Activated CD4-positive, alpha-beta T cell treated with anti-CD3 and anti-CD28 coated beads for 48 hours (primary cell): ENCODE measurements at regions not wholly inside any gene's neighbourhood (a gene's known extent, or its start where the extent isn't known, plus 50 kb on each side); places are given as distances from the start of the nearest gene placed in this dataset.

Experiments used
- DNase-seq: peaks from one replicate; pipeline ENCODE4 v3.0.0-alpha.2; 2020

- no peak for DNase-seq
Measured at GRCh38 chr20:48193627-48194425, 408.5 kb upstream of the SULF2 start.

DNA sequence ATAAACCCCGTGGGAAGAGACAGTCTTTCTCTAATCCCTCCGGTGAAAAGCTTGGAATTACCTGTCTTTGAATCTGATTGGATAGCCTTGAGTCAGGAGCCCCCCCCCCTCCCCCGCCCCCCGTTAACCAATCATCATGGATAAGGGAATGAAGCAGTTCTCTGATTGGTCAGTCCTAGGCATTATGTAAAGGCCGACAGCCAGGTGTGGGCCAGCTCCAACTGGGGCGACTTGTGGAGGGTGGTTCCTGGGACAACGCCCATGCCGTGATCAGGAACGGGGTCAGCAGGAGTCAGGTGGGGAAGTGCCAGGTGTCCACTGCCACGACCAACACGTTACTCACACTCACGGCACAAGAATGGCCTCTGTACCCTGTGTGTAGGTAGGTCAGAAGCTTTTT, 406.8 kb upstream of the SULF2 start:
- no peak for DNase-seq

DNA sequence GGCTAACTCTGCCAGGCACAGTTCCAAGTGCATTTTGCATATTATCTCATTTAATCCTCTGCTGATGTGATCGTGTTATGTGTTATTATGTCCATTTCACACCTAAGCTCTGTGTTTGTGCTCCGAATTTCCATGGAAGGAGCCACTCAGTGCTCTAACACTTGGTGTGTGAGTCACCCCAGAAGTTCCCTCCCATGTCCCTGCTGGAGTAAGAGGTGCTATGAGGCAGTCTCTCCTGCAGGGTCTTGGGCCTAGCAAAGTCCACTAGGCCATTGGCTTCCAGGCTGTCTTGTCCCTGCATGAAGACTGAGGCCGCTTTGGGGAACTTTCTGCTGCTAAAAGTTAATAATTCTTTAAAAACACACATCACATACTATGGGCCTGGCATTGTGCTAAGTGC, 405.9 kb upstream of the SULF2 start:
- DNase-seq = no peak

DNA sequence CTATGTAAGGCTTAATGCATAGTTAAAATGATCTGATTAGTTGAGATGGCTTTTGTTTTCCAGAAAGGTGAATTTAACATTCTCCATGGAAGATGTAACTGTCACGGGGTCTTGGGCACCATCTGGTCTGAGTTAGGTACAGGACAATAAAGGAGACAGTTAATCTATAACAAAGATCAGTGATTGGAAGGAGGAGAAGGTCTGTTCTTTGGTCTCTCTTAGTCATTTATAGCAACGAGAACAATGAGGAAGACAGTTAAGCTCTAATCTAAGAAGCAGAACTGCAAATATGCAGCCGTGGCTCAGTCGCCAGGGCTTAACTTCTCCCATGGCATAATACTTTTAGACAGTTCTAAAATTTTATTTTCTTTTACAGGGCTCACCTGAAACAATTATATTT, 405.5 kb upstream of the SULF2 start:
- DNase-seq = no peak

DNA sequence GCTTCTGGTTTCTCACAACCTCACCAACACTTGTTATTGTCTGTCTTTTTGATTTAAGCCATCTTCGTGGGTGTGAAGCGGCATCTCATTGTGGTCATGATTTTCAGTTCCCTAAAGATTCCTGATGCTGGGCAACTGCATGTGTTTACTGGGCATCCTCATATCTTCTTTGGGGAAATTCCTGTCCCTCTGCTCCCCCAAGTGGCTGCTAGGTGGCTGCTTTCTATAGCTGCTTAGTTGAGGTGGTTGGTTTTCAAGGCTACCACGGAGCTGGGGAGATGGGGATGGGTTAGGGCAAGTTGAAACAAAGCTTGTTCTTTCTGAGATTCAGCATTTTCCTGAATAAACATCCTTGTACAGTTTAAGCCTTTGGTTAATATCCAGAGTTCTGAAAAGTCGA, 403.9 kb upstream of the SULF2 start:
- no peak for DNase-seq

GRCh38 chr20:48187851-48188250, 402.6 kb upstream of the SULF2 start:
- no peak for DNase-seq

DNA sequence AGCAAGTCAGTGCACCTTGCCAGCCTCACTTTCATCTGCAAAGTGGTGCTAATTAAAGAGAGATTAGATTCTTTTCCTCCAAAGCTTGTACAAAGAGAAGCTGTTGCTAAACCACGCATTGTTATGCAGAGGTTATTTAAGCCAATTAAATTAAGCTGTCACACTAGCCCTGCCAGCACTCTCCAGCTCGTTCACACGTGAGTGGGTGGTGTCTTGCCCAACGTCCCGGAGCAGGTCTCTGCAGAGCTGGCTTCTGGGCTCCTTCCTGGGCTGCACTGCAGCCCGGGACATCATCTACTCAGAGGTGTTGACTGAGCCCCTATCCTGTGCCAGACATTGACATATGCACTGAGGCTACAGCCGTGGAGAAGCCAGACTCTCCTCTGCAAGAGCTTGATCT, 401.6 kb upstream of the SULF2 start:
- no peak for DNase-seq

DNA sequence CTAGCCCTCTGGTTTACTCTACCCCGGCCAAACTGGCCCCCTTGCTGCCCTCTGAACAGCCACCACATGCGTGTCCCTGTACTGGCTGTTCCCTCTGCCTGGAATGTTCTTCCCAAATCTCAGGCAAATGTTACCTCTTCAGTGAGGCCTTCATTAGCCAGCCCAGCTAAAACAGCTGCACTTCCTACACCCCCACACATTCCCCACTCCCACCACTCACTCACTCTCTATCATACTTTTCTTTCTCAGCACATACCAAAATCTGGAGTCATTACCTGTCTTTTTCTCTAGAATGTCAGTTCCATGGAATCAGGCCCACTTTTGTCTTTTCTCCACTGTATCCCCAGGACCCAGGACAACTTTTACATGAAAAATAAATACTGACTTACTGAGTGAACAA, 401.2 kb upstream of the SULF2 start:
- no peak for DNase-seq

GRCh38 chr20:48184229-48184628, 398.9 kb upstream of the SULF2 start:
- no peak for DNase-seq

DNA sequence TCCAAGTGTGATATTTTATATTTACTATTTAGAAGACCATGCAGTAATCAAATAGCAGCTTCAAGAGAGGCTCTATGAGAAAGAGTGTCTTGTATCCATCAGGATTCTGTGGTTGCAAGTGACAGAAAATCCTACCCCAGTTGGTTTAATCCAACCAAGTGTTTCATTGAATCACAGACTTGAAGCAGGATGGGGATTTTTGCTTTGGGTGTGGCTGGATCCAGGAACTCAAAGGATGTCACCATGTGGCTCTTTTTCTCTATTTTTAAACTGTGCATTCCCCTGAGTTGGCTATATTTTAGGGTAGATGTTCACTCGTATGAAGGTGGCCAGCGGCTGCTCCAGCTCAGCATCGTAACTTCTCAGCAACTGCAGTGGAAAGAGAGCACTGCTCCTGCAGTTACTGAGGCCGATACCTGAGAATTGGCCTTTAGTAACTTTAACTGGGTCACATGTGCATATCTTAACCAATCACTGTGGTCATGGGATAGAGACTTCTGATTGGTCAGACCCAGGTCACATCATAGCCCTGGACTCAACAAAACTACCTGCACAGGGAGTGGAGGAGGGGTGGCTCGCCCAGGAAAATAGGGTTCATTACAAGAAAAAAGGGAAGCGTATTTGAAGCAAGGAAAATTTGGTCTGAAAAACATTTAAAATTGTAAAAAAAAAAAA, 396.1 kb upstream of the SULF2 start:
- DNase-seq = no peak

- DNase-seq = no peak
Measured at GRCh38 chr20:48180618-48181017, 395.3 kb upstream of the SULF2 start.

DNA sequence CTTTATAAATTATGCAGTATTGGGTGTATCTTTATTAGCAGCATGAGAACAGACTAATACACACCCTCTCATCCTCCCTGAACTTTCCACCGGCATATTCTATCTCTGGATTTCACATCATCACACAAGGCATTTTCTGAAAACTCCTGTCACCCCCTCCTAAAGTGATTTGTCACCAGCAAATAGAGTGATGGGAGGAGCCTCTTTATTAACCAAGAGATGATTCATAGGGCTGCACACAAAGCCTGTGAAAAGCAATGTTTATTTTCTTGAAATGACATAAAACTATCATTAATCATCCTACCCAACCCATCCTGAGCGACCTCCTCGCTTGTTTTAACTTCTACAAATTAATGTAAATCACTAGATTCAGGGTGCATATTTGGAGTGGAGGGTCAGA, 394.7 kb upstream of the SULF2 start:
- no peak for DNase-seq

DNA sequence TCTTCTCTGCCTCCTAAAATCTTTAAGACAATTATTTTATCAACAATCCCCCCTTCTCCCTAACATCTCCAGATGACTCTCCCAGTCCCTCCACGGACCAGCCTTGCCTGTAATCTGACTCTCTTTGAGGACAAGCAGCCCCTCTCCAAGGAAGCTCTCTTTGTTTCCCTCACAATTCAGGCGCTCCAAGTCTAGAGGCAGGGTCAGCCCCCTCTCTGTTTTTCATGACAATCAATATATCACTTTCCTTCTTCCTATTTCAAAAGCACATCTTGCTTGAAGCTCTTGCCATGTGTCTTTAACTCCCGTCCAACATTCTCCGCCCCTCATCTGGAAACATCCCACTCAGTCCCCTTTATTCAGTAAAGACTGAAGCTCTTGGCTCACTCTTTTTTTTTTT, 393.4 kb upstream of the SULF2 start:
- no peak for DNase-seq

GRCh38 chr20:48177058-48177457, 391.8 kb upstream of the SULF2 start:
- no peak for DNase-seq

- DNase-seq = no peak
Measured at GRCh38 chr20:48176139-48176538, 390.9 kb upstream of the SULF2 start.

DNA sequence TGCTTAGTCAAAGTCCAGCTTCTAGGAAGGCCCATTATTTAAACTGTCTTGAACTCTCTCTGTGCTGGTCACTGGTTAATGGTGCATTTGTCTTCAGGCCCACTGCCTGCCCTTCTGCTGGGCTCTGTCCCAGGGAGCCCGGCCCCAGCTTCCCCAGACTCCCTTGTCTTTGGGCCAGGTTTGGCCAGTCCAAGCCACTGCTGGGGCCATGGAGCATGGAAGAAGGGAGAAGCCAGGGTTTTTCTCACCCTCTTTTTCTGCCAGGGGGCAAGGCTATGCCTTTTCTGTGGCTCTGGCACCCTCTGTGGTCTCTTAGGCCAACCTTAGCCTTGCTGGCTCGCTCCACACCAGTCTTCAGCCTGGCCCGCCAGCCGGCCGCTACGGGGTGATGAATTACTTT, 390.0 kb upstream of the SULF2 start:
- DNase-seq = no peak

DNA sequence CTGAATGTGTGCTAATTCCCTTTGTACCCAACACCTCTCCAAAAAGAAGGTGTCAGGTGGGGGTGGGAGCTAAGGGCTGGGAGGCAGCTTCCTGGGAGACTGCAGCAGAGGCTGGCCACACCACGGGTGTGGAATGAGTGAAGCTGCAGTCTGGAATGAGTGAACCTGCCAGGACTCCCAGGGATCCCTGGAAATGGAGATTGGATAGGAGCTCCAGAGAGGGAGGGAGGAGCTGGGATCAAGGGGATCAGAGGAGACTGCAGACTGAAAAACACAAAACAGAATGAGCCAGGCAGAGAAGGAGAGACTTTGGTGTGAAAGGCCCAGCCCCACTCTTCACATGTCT, 387.0 kb upstream of the SULF2 start:
- no peak for DNase-seq

GRCh38 chr20:48171626-48172356, 386.5 kb upstream of the SULF2 start:
- DNase-seq = no peak

DNA sequence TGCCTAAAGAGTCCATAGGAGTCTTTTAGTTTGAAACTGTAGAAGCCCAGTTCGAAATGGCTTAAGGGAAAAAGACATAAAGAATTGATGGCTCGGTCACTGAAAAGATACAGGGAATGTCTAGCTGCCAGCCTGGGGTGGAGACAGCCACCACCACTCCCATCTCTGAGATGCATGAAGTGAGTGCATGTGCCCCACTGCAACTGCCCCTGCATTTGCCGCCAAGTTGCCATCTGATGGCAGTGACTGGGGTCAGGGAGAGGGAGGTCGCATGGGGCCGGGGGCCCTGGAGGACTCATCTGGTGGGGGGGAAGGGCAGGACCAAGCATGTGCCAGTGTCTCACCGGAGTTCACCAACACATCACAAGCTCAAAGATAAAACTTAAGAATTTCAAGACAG, 385.8 kb upstream of the SULF2 start:
- no peak for DNase-seq

GRCh38 chr20:48170625-48171024, 385.3 kb upstream of the SULF2 start:
- no peak for DNase-seq

DNA sequence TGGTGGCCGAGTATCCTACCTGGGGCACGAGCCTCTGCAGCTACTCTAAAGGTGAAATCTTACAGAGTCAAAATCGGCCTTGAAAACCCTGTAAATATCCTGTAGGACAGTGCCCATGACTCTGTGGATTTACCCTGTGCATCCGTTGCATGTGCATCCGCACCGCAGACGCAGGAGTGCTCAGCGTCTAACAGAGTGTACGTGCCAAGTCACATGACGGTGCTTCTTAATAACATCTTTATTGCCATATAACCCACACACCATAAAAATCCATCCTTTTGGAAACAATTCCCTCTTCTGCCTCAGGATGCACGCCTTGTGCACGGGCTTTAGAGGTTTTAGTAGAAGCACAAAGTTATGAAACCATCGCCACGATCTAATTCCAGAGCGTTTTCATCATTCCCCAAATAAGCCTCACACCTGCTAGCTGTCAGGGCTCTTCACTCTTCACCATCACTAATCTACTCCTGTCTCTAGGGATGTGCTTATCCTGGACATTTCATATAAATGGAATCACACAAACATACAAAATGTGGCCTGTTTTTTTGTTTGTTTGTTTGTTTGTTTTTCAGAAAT, 384.5 kb upstream of the SULF2 start:
- DNase-seq = no peak

GRCh38 chr20:48166082-48166835, 381.0 kb upstream of the SULF2 start:
- no peak for DNase-seq

DNA sequence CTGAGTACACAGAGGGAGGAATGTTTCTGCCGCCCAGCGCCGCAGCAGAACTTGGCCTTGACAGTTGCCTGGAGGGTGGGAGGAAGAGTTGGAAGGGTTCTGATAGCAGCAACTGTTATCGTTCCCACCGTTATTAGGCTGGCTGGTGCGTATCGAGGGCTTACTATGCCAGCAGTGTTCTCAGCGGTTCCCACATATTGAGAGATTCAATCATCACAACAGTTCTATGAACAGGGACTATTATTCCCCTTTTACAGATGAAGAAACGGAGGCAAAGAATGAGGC, 380.1 kb upstream of the SULF2 start:
- DNase-seq = no peak
